HEK293T (cell line): ENCODE measurements at regions not wholly inside any gene's neighbourhood (a gene's known extent, or its start where the extent isn't known, plus 50 kb on each side); places are given as distances from the start of the nearest gene placed in this dataset.

ENCODE experiments used
- CTCF ChIA-PET: fragments of 350-600 bp; formaldehyde crosslinking; extraction: SDS; loops from one replicate; lab custom pipeline; 2021; ENCODE audit warnings: antibody characterized with exemption, inconsistent platforms; lab: Yijun Ruan, JAX
- POLR2A ChIA-PET: fragments of 350-600 bp; formaldehyde crosslinking; extraction: SDS; loops from one replicate; lab custom pipeline; 2020; ENCODE audit warnings: antibody characterized with exemption, inconsistent platforms; lab: Yijun Ruan, JAX
- DNase-seq: peaks from one replicate; pipeline ENCODE4 v3.0.0; 2012; ENCODE audit warnings: mixed read lengths; ENCODE audit errors: extremely low spot score
- CTBP1 ChIP-seq: fragments of 450-650 bp; IDR thresholded peaks from 2 replicates; pipeline ENCODE4 v1.6.1; 2016; ENCODE audit warnings: borderline replicate concordance
- FOXK2 ChIP-seq: fragments of 450-650 bp; IDR thresholded peaks from 2 replicates; pipeline ENCODE4 v1.6.1; 2016; ENCODE audit warnings: mild to moderate bottlenecking
- FOXM1 ChIP-seq: fragments of 450-650 bp; IDR thresholded peaks from 2 replicates; pipeline ENCODE4 v1.6.1; 2017; ENCODE audit warnings: mild to moderate bottlenecking, borderline replicate concordance
- LEF1 ChIP-seq: fragments of 450-650 bp; IDR thresholded peaks from 2 replicates; pipeline ENCODE4 v1.6.1; 2017; ENCODE audit warnings: mild to moderate bottlenecking, borderline replicate concordance
- TARDBP ChIP-seq: fragments of 450-650 bp; IDR thresholded peaks from 2 replicates; pipeline ENCODE4 v1.6.1; 2016

DNA sequence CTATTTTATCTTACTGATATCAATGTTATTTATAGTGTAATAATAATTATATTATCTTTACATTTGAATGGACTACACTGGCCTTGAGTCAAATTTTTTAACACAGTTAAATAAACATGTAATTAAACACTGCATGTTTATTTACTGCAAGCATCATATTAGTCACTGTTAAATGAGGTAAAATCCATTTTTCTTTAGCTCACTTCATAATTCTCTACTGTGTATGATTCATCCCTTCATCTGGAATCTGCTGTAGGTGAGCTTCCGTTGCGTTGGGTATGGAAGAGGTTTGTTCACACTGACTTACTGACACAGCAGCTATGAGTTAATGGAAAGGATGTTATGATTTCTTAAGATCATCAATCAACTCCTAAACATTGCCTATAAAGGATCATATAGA, 572.3 kb downstream of the PCDH11X start:
- ChIA-PET POLR2A (no interaction called here), CTCF (no interaction called here)
- no peak for DNase-seq
- TF ChIP-seq CTBP1 (no peak), FOXK2 (no peak), LEF1 (no peak), FOXM1 (no peak), TARDBP (no peak)
